Hepatocyte (in vitro differentiated cells): ENCODE measurements at regions not wholly inside any gene's neighbourhood (a gene's known extent, or its start where the extent isn't known, plus 50 kb on each side); places are given as distances from the start of the nearest gene placed in this dataset.

Source experiments
- CTCF ChIP-seq: fragments of 200-600 bp; sonication (generic); IDR thresholded peaks from 2 replicates; pipeline ENCODE4 v1.5.1; 2016; ENCODE audit warnings: antibody characterized with exemption, mild to moderate bottlenecking; ENCODE audit not compliant: poor library complexity
- EZH2 ChIP-seq: fragments of 200-600 bp; sonication (generic); IDR thresholded peaks from 2 replicates; pipeline ENCODE4 v1.6.1; 2016; ENCODE audit warnings: antibody characterized with exemption, mild to moderate bottlenecking, borderline replicate concordance

DNA sequence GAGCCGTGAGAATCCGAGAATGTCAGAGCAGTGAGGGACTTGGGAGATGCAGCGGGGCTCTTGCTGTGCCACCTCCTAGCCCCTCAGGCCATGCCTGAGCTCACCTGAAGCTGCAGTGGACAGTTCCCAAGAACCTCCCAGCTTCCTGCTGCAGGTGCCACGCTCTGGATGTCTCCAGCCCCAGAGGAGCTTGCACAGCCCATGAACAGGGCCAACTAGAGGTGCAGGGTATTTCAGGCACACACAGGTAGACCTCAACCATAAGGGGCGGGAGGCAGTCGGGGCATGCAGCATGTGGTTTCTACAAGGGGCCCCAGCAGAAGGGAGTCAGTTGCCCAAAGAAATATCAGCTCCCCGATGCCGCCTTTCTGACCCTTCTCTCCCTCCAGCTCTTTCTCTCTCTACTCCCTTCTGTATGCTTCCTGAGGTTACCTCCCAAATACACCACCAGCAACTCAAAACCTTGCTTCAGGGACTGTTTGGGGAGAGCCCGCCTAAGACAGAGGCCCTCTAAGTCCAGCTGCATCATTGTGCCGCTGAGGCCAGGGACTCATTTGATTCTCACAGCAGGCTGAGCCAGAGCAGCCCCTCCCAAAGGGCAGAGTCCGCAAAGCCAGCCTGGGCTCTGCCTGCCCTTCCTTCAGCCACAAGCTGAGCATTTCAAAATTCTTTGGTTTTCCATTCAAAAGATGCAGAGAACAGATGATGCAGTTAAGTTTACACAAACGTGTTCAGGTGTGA is 209.8 kb downstream of the MATN1 start:
- TF ChIP-seq CTCF: no peak
- TF ChIP-seq EZH2: no peak
